NCI-H1694 treated with DMSO at 0.1 percent for 48 hours (cell line): ENCODE measurements at regions not wholly inside any gene's neighbourhood (a gene's known extent, or its start where the extent isn't known, plus 50 kb on each side); places are given as distances from the start of the nearest gene placed in this dataset.
"Not testable (repeated sequence)": the region's sequence is repeated elsewhere in the genome, so short reads cannot be mapped to it uniquely, and the experiment has no call there.

Source experiments
- DNase-seq: peaks from one replicate; lab custom pipeline; 2025; lab: John Stamatoyannopoulos, UW

DNA sequence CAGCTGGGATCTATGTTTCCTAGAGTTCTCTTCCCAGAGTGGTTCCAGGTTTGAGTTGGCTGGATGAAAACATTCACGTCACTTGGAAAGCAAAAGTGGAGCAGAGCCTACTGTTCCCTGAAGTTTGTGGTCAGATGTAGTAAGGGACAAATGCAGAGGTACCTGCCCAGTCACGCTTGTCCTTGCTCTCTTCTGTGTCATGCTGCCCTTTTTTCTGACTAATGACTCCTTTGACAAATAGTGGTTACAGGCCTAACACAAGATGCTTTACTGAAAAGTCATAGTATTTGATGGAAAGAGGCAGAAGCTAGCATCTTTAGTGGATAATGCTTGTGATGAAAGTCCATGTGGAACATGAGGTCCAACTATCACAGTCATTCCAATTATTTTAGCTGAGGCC, 881.4 kb upstream of the B3GALT2 start:
- DNase-seq: no peak

DNA sequence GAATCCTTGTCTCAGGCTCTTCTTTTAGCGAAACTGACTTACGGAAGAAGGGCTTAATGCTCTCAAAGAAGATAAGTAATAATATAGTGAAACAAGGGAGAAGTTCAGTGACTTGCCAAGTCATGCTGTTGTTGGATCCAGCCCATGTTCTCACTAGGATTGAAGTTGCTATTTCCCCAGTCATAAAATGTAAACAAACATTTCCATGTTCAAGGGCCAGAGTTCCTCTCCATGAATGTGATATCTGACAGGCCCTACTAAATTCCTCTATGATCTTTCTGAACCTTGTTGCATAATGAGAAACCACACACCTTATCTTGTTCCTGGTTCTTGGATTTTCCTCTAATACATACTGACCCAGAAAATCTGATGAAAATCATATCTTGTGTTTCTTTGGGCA, 876.5 kb upstream of the B3GALT2 start:
- DNase-seq: no peak

DNA sequence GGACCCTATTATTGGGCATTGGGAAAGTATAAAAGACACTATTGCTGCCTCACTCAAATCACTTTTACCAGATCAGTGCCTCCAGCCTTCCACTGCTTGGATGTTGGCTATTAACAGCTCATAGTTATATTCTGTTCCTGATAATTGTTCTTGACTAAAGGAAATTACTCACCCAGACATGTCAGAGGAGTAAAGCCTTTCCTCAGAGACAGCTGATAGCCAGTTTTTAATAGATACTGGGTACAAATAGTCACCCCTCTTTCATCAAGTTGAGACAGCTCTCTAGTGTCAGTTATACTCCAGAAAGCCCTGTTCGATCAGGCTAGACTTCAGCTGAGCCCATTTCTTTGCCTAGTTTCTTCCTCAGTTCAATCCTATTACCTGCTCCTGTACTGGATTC, 876.1 kb upstream of the B3GALT2 start:
- no peak for DNase-seq

DNA sequence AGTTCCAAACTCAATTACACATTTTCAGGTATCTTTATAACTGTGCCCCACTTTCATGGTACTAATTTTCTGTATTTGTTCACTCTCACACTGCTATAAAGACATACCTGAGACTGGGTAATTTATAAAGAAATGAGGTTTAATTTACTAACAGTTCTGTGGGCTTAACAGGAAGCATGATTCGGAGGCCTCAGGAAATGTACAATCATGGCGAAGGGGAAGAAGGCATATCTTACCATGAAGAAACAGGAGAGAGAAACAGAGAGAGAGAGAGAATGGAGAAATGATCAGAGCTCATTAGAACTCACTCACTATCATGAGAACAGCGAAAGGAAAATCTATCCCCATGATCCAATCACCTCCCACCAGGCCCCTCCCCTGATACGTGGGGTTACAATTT, 874.1 kb upstream of the B3GALT2 start:
- DNase-seq: no peak

DNA sequence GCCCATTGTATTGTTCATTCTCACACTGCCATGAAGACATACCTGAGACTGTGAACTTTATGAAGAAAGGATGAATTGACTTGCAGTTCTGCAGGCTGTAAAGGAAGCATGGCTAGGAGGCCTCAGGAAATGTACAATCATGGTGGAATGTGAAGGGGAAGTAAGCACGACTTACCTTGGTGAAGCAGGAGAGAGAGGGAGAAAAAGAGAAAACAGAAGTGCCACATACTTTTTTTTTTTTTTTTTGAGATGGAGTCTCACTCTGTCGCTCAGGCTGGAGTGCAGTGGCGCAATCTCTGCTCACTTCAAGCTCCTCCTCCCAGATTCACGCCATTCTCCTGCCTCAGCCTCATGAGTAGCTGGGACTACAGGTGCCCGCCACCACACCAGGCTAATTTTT, 871.9 kb upstream of the B3GALT2 start:
- not testable (repeated sequence) for DNase-seq

DNA sequence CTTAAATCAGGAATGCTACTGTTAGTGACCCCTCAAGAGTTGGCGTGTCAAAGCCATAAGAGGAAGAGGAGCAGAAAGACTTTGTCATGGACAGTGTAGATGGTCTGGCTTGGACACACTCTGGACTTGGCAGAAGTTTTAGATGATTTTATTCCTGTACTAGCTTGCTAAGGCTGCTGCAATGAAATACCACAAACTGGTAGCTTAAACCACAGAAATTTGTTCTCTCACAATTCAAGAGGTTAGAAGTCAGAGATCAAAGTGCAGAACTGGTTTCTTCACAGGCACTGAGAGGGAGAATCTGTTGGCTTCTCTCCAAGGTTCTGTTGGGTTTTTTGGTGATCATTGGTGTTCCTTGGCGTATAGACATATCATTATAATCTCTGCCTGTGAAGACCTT, 869.8 kb upstream of the B3GALT2 start:
- DNase-seq: no peak

DNA sequence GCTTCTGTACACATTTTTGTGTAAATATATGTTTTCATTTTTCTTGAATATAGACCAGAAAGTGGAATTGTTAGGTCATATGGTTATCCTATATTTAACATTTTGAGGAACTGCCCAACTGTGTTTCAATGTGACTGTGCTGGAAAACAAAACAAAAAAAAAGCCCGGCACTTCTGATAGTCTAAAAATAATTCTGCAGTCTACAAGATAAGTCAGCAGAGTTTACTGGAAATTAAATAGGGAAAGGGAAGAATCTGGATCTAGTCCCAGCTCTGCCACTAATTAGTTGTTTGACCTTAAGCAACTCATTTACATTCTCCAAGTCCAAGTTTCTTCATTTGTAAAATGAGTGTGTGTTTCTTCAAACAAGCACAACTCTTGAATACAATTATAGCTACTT, 869.1 kb upstream of the B3GALT2 start:
- no peak for DNase-seq

DNA sequence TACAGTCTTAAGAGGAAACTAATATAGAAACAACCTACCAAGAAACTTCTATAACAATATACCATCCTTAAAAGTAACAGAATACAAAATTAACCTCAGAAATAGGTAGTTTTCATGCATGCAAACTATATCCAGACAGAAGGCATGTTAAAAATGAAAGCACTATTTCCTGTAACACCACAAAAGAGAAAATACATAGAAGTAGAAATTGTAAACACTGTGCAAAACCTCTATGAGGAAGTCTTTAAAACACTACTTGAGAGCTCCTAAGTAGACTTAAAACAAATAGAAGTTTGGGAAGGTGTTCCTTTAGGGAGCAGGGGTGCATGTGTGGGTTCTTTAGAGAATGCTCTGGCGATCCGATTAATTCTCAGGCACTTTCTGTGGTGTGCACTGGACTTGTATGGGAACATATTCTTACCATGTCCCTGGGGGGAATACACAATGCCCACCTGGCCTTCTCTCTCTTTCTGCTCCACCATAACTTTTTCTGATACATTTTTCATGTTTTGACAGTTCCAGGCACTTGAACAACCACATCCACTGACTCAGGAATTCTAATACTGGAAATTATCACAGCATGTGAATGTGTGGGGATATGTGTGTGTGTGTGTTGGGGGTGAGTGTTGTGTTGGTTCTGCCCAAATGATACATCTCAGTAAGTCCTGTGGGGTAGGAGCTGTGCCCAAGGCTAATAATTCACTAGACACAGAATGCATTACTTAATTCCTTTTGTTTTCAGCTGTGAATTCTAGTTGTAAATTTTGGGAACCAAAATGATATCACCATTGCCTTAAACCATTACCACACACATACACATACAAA, 866.3 kb upstream of the B3GALT2 start:
- no peak for DNase-seq

DNA sequence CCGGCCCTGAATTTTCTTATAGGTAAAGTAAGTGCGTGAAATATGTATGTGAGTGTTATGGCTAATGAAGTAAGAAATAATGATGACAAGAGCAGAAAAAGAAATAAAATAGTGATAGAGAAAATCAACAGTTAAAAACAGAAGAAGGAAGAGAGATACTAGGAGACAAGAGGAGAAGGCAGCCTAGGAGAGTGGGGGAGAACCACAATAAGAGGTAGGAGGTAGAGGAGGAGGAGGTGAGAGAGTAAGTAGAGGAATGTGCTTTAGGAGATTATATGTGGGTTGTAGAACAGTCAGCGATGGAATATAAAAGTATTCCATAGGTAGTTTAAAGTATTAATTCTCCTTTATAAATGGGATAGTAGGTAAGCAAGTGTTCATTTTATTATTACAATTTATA, 861.5 kb upstream of the B3GALT2 start:
- DNase-seq: no peak

DNA sequence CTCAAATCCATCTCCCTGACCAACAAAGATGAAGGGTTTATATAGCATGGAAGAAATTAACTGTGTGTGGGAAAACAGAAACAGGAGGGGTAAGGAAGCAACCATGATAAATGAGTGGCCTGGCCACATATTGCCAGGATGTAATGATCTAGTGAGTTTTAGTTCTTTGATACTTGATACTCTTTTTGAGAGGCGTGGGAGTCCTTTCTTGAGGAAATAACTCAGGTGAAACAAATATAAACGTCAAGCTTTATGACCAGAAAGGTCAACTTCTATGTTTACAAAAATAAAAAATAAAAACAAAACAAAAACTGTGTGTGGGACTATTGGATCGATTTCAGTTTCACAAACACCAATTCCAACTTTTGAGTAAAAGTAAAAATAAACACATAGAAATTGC, 860.8 kb upstream of the B3GALT2 start:
- DNase-seq: no peak

DNA sequence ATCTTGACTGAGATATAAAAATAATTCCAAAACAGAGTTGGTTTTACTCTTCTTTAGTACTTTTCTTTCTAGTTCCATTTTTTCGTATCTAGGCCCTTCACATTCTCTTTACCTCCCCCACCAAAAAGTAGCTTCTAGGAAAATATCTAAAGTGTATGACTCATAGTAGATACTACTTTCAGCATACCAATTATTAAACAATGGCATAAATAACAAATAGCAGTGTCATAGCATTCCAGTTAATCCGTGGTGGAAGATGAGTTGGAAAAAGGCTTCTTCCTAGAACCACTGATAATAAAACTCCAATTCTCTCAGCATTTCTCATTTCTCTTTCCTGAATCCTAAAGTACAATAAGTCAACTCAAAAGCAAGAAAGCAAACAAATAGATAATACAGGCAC, 859.0 kb upstream of the B3GALT2 start:
- no peak for DNase-seq

DNA sequence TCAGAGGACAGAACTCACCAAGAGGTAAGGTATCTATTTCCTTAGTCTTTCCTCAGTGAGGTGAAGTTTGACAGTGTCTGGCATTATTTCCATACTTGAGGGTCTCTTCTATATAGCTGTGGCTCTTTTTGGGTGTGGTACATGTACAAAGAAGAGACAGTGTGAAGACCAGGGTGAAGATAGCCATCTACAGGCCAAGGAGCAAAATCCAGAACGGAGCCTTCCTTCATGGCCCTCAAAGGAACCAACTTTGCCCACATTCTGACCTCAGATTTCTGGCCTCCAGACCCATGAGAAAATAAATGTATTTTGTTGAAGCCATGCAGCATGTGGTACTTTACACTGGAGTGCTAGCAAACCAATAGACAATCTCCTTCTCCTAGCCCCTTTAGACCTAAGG, 858.5 kb upstream of the B3GALT2 start:
- DNase-seq: no peak

DNA sequence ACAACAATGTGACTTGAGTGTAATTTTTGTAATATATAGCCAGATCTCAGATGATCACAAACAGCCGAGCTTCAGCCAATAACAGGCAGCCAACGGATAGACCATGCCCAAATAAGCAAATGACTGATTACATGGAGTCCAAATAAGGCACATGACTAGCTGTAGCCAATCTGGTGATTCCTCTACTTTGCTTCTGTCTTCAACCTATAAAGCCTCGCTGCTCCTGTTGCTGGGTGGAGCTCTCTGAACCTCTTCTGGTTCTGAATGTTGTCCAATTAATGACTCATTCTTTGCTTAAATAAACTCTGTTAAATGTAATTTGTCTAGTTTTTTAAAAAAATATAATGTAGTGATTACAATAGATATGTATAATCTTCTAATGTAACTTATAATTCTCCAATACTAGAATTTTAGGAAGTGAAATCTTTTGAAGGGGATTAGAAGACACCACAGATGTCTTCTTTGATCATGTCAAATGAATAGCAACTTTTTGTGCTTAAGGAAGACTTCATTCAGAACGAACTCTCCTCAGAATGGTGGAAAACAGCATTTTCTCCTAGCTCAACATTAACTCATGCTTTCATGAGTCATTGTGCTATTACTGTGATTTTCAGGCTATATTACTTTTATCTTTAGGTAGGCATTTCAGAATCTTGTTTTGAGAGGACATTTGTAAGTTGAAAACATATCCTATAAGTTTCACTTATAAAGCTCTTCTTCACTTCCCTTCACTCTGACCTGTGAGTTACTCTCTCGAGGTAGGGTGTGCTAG, 857.8 kb upstream of the B3GALT2 start:
- no peak for DNase-seq

DNA sequence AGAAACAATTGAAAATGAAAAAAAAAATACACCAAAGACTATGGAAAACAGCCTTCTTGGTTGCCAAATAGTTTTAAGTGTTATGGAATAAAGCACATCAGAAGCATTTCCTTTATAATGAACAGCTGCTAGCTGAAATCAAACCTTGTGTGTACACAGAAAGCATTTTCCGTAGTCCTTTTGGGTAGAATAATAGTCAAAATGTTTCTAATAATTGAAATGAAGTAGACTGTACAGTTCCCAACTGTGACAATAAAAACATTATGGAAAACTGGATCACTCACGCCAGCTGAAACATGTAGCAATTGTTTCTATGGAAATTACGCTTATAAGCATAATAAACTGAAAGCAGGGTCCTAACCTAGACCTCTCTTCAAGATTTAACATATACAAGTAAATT, 856.3 kb upstream of the B3GALT2 start:
- DNase-seq: no peak

DNA sequence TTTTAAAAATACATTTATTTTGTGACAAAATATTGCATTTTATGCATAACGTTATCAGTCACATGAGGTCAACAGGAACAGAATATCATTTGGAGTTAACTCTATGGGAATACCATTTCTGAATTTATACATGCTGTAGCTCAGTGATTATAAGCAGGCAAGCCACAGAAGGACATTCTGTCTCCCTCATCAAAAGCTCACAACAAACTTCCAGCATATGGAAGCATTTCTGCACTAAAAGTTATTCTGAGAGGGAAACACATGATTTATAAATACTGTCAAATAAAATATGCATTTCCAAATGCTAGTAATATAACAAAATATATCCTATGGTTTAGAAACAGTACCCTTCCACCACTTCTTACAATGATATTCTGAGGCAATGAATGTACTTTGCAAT, 854.1 kb upstream of the B3GALT2 start:
- no peak for DNase-seq

DNA sequence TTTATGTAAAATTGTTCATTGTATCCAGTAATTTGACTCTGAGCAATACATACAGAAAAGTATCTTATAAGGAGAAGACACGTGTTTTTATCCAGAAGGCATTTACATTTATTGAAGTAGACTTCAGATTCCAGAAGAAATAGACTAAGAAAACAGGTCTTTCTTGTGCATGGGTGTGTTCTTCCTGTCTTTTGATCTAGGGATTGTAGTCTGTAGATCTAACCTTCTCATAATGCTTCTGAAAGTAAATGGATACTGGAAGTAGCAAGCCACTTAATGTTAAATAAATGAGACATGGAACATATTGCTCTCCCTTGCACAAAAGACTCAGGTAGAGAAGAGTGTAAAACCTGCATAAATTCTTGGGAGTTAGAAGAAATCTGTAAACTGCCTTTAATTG, 853.2 kb upstream of the B3GALT2 start:
- no peak for DNase-seq

DNA sequence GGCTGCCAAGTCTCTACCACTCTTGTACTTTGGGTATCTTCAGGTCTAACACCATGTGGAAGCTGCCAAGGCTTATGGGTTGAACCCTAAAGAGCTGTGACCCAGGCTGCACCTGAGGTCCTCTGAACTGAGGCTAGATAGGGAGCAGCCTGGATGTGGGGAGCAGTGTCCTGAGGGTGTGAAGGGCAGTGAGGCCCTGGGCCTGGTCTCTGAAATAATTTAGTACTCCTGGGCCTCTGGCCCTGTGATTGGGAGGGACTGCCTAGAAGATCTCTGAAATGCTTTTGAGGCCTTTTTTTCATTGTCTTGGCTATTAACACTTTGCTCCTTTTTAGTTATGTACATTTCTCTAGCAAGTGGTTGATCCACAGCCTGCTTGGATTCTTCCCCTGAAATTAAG, 847.2 kb upstream of the B3GALT2 start:
- no peak for DNase-seq

DNA sequence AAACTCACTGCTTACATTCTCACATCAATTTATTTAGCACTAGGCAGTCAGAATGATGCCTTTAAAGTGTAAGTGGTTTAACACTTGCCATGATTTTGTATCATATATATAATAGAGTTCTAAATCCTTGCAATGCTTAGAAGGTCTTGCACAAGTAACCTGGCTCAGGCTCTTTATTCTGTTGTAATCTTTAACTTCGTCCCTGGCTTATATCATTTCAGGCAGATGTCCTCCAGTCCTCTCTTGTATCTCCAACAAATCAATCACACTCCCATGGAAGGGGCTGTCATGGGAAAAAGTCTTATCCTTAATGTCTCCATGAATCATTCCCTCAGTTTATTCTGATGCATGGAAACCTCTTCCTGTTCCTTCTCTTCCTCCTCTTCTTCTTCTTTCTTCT, 841.6 kb upstream of the B3GALT2 start:
- DNase-seq: no peak

DNA sequence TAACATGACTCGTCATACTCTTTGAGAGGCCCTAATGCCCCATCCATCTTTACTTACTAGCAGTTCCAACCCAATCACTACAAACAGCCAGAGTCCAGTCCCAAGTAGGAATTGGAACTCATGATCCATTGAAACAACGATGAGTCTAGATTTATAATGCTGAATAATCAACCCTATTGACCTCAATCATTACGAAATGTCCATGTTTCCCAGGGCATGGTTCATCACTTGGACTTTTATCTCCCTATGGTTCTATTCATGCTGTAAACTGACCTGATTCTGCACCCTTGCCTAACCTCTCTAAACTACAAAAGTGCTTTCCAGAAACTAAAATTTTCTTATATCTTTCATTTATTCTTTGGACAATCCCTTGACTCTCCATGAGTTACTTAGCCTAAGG, 840.0 kb upstream of the B3GALT2 start:
- DNase-seq: no peak

DNA sequence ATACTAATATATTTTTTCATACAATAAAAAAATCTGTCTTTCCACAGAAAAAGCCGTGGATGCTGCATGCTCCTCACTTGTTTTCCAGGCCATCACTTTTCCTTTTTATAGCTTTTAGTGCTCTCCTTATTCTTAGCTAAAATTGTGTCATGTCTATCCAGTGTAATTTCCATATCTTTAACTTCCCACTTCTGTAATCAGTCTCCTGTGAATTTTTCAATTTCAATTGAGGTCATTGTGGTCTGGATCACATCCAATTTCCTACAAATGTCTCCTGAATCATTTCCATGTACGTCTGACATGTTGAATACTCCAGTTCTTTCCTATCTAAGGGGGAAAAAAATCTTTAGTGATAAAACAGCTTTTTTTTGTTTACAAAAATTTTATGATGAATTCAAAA, 838.2 kb upstream of the B3GALT2 start:
- DNase-seq: no peak

DNA sequence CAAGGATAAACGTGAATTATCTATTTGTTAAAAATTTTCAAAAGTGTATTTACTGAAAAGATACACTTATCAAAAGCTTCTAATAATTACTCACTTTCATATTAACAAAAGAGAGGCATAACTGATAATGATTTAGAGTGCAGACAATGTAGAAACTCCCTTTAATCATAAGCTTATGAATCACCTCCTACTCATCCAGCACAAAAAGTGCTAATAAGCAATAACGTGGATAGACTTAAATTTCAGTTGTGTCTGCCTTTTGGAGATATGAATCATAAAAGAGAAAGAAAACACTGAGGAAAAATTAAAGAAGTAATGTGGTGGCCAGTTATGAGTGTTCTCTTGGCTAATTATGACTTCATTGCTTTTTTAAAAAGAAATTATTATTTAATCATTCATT, 827.6 kb upstream of the B3GALT2 start:
- DNase-seq: no peak

DNA sequence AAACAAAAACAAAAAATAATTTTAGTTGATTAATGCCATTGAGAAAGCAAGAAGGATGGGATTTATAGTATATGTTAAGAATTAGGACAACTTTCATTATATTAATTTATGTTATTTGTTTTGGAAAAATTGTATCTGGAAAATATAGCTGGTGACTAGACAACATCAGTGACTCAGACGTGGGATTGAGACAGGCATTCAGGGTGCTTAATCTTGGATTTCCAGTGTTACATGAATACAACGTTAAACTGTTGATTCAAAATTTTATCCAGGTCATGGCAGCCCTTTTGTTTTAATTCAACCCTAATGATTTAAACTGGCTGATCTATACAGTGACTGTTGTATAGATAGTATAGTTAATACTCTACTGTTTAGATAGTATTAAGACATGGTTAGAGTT, 827.1 kb upstream of the B3GALT2 start:
- no peak for DNase-seq

DNA sequence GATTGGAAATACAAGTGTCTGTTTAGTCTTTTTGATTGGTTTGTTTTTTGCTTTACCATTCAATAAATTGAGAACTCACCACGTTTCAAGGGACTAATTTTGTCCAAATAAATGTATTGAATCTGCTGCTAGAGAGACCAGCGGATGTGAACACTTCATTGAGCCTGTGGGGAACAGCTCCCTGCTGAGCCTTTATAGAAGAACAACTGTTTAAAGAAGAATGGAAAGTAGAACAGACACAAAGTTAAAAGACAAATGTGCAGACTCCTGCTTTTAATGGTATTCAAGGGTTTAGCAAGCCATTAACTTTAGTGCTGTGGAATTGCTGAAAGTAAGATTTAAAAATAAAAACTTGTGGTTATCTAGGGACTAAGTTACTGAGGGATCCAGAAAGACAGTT, 817.7 kb upstream of the B3GALT2 start:
- no peak for DNase-seq
